ENCODE measurements at regions not wholly inside any gene's neighbourhood (a gene's known extent, or its start where the extent isn't known, plus 50 kb on each side); places are given as distances from the start of the nearest gene placed in this dataset.

DNA sequence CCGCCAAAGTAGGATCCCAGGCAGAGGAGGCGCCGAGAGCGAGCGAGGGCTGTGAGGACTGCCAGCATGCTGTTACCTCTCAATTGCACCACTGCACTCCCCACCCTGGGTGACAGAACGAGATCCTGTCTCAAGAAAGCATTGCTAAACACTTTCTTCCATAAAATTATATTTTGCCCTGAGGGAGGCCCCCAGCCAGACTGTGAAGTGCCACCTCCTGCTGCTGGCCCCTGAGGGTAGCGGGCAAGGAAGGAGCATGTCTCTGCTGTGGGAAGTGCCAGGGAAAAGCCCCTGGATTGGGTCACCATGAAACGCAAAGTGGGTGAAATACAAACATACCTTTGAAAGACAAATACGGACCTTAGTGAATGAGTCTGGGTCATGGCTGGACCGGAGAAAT is 78.0 kb upstream of the AMZ2 start:
- no peaks in the 10 kb centered on the region for H3K27me3 ChIP-seq (ENCODE audit: insufficient read depth, low read length)
- no peak overlapping the region for H3K27ac ChIP-seq (ENCODE audit: low read depth, low read length)
- no peaks in the 10 kb centered on the region for H3K79me2 ChIP-seq (ENCODE audit: insufficient read depth, low read length)
- H3K4me2 ChIP-seq (ENCODE audit: insufficient read depth, low read length): no peak overlapping the region
- no peaks in the 10 kb centered on the region for H3K9me3 ChIP-seq (ENCODE audit: low read depth, low read length)
- no peaks in the 10 kb centered on the region for H3K4me1 ChIP-seq (ENCODE audit: insufficient read depth, low read length)
- no peak for TF ChIP-seq CTCF (IDR thresholded peaks at IDR 0.05; ENCODE audit: extremely low read depth, low read depth, low read length)
- H2AFZ ChIP-seq (ENCODE audit: low read length): no peak overlapping the region
- no peak overlapping the region for H3K4me3 ChIP-seq (ENCODE audit: insufficient read depth, low read length)
- no peaks in the 10 kb centered on the region for H4K20me1 ChIP-seq (ENCODE audit: insufficient read depth, low read length)
- H3K36me3 ChIP-seq (ENCODE audit: insufficient read depth, low read length): no peaks in the 10 kb centered on the region
- DNase-seq (ENCODE audit: insufficient read length, low spot score, missing footprints): no peak

DNA sequence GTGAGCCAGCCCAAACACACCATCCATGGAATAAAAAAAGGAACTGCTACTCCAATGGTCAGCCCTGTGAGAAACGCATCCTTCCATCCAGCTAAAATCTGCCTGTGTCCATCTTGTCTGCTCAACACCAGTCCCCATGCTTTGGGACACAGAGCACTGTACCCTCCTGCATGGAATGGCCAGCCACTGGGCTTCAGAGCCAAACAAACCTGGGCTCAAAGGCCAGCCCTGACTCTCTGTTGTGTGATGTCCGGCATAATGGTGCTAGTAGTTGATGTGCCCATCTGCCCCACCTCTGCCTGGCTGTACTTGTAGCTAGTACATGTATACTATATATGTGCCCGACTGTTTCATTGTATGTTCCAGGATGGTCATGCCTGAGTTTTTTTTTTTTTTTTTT is 77.6 kb upstream of the AMZ2 start:
- Histone ChIP-seq H3K27ac (ENCODE audit: low read depth, low read length) (no peak overlapping the region), H2AFZ (ENCODE audit: low read length) (no peak overlapping the region), H3K79me2 (ENCODE audit: insufficient read depth, low read length) (no peaks in the 10 kb centered on the region), H3K27me3 (ENCODE audit: insufficient read depth, low read length) (no peaks in the 10 kb centered on the region), H4K20me1 (ENCODE audit: insufficient read depth, low read length) (no peaks in the 10 kb centered on the region), H3K9me3 (ENCODE audit: low read depth, low read length) (no peaks in the 10 kb centered on the region), H3K4me1 (ENCODE audit: insufficient read depth, low read length) (no peaks in the 10 kb centered on the region), H3K4me3 (ENCODE audit: insufficient read depth, low read length) (no peak overlapping the region), H3K36me3 (ENCODE audit: insufficient read depth, low read length) (no peaks in the 10 kb centered on the region), H3K4me2 (ENCODE audit: insufficient read depth, low read length) (no peak overlapping the region)
- DNase-seq (ENCODE audit: insufficient read length, low spot score, missing footprints): no peak
- TF ChIP-seq CTCF (IDR thresholded peaks at IDR 0.05; ENCODE audit: extremely low read depth, low read depth, low read length): no peak

GRCh38 chr17:68172461-68172954 is 75.3 kb upstream of the AMZ2 start:
- no peak for DNase-seq (ENCODE audit: insufficient read length, low spot score, missing footprints)
- H2AFZ ChIP-seq (ENCODE audit: low read length): peak overlapping the region; percentile 60
- no peaks in the 10 kb centered on the region for H3K27me3 ChIP-seq (ENCODE audit: insufficient read depth, low read length)
- H3K4me3 ChIP-seq (ENCODE audit: insufficient read depth, low read length): no peak overlapping the region
- no peaks in the 10 kb centered on the region for H3K9me3 ChIP-seq (ENCODE audit: low read depth, low read length)
- H3K4me2 ChIP-seq (ENCODE audit: insufficient read depth, low read length): peak overlapping the region; percentile 67
- H3K4me1 ChIP-seq (ENCODE audit: insufficient read depth, low read length): no peaks in the 10 kb centered on the region
- H3K79me2 ChIP-seq (ENCODE audit: insufficient read depth, low read length): no peaks in the 10 kb centered on the region
- H4K20me1 ChIP-seq (ENCODE audit: insufficient read depth, low read length): no peaks in the 10 kb centered on the region
- TF ChIP-seq CTCF (IDR thresholded peaks at IDR 0.05; ENCODE audit: extremely low read depth, low read depth, low read length): peak; percentile 94
- no peaks in the 10 kb centered on the region for H3K36me3 ChIP-seq (ENCODE audit: insufficient read depth, low read length)
- H3K27ac ChIP-seq (ENCODE audit: low read depth, low read length): no peak overlapping the region

- no peak overlapping the region for H3K4me3 ChIP-seq (ENCODE audit: insufficient read depth, low read length)
Observed at GRCh38 chr17:68175416-68175815, 72.4 kb upstream of the AMZ2 start.

More at GRCh38 chr17:68175416-68175815, 72.4 kb upstream of the AMZ2 start:
- Histone ChIP-seq H3K27me3 (ENCODE audit: insufficient read depth, low read length) (no peaks in the 10 kb centered on the region), H3K4me1 (ENCODE audit: insufficient read depth, low read length) (no peaks in the 10 kb centered on the region), H3K4me2 (ENCODE audit: insufficient read depth, low read length) (no peak overlapping the region), H2AFZ (ENCODE audit: low read length) (no peak overlapping the region), H4K20me1 (ENCODE audit: insufficient read depth, low read length) (no peaks in the 10 kb centered on the region), H3K36me3 (ENCODE audit: insufficient read depth, low read length) (no peaks in the 10 kb centered on the region), H3K79me2 (ENCODE audit: insufficient read depth, low read length) (no peaks in the 10 kb centered on the region), H3K9me3 (ENCODE audit: low read depth, low read length) (no peaks in the 10 kb centered on the region), H3K27ac (ENCODE audit: low read depth, low read length) (no peak overlapping the region)
- TF ChIP-seq CTCF (IDR thresholded peaks at IDR 0.05; ENCODE audit: extremely low read depth, low read depth, low read length): no peak
- no peak for DNase-seq (ENCODE audit: insufficient read length, low spot score, missing footprints)
